ENCODE measurements at regions not wholly inside any gene's neighbourhood (a gene's known extent, or its start where the extent isn't known, plus 50 kb on each side); places are given as distances from the start of the nearest gene placed in this dataset.

- no peak for TF ChIP-seq CTCF (tag by site-specific recombination; IDR thresholded peaks at IDR 0.05)
- no peak for TF ChIP-seq KLF10 (tag by site-specific recombination; IDR thresholded peaks at IDR 0.05)
- no peak for TF ChIP-seq ZNF747 (tag by site-specific recombination; IDR thresholded peaks at IDR 0.05)
- no peak for TF ChIP-seq ZNF18 (tag by site-specific recombination; IDR thresholded peaks at IDR 0.05)
- TF ChIP-seq YY1 (tag by site-specific recombination; IDR thresholded peaks at IDR 0.05) = no peak
- TF ChIP-seq ZNF121 (tag by site-specific recombination; IDR thresholded peaks at IDR 0.05) = no peak
- no peak for TF ChIP-seq PBX3 (CRISPR knock-in tag; IDR thresholded peaks at IDR 0.05)
- TF ChIP-seq SALL2 (tag by site-specific recombination; IDR thresholded peaks at IDR 0.05; ENCODE audit: borderline replicate concordance) = no peak
- no peak for TF ChIP-seq ZNF561 (tag by site-specific recombination; IDR thresholded peaks at IDR 0.05; ENCODE audit: borderline replicate concordance)
- no peak for TF ChIP-seq ZSCAN16 (tag by site-specific recombination; IDR thresholded peaks at IDR 0.05)
- no peak for TF ChIP-seq ZNF274 (IDR thresholded peaks at IDR 0.05; ENCODE audit: low read length)
- no peak for TF ChIP-seq ZNF274 (tag by site-specific recombination; IDR thresholded peaks at IDR 0.05; ENCODE audit: borderline replicate concordance)
- no peak for TF ChIP-seq ZNF449 (tag by site-specific recombination; IDR thresholded peaks at IDR 0.05)
Measured at GRCh38 chr7:51452694-51453093, 136.1 kb upstream of the COBL start.

Measured in HEK293 (cell line).